Non-pigmented ciliary epithelial cell (primary cell): ENCODE measurements at regions not wholly inside any gene's neighbourhood (a gene's known extent, or its start where the extent isn't known, plus 50 kb on each side); places are given as distances from the start of the nearest gene placed in this dataset.

Experiments
- DNase-seq: peaks from one replicate; pipeline ENCODE4 v3.0.0-alpha.2; 2010; ENCODE audit warnings: low read depth

- no peak for DNase-seq
These were observed 454.1 kb downstream of the EFNA5 start for GRCh38 chr5:107216587-107216986.

GRCh38 chr5:107215611-107216010 lies 455.1 kb downstream of the EFNA5 start:
- DNase-seq: no peak

DNA sequence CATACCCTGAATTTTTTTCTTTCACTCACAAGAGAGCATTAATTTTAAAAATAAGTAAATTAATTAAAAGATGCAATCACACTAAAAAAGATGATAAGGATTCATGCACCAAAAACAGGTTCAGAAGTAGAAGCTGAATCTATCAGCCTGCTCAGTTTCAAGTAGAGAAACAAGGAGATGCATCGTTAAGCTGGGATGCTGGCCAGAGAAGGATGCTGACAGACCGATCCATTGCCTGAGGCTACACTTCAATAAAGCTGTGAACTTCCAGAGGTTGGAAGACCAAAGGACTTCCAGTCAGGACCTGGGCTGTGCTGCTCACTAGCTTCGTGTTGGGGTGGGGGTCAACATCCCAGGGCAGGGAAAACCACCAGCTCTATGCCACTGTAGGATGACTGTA lies 457.7 kb downstream of the EFNA5 start:
- DNase-seq: no peak

GRCh38 chr5:107211630-107212029 lies 459.1 kb downstream of the EFNA5 start:
- no peak for DNase-seq

- no peak for DNase-seq
These were observed 461.9 kb downstream of the EFNA5 start for GRCh38 chr5:107208867-107209266.

DNA sequence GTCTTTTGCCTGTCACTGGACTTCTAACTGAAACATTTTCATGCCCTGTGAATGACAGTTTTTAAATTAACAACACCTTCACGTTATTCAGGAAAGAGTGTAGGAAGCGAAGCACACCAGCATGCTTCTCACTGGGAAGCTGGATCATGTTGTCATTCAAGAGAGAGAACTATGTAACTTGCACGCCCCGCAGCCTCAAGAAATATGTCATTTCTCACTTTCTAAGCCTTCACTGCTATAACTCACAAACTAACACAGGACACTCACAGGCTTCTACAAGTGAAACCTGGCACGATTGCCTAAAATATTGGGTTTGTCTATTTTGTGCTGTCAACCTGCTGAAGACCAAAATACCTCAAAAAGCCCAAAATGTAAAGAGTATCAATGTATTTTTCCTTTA lies 466.3 kb downstream of the EFNA5 start:
- no peak for DNase-seq

DNA sequence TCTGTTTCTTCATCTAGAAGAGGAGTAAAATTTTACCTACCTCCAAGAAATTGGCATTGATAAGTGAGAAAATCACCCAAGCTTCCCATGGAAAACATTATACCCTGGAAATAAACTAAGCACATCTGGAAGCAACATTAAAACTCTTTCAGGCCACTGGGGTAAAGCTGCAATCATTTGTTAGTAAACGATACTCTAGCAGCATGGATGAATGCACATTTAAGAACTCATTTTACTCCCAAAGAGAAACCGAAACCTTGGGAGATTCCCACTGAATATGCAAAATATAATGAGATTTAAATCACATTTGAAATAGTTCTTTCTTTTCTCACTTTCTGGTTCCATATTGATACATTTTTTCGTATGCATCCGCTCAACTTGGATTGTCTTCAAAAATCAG lies 467.5 kb downstream of the EFNA5 start:
- no peak for DNase-seq

DNA sequence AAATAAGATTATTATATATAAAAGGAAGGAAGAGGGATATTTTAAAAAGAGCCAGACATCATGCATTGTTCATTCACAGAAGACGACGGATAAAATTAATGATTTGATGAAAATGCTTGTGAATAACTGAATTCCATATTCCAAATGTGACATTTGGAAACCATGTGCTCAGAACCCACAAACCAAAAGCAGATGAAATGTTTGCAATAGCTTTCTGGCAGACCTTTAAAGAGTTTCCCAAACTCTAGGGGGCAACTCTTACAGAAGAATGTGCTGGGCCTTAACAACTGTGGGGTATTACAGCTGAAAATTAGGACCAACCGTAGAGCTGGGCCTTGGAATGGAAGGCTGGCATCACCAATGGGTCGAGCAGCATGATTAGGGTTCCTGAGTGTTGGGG lies 471.0 kb downstream of the EFNA5 start:
- no peak for DNase-seq

- DNase-seq: no peak
These were observed 474.2 kb downstream of the EFNA5 start for GRCh38 chr5:107196500-107197059.

GRCh38 chr5:107195890-107196395 lies 474.8 kb downstream of the EFNA5 start:
- DNase-seq: no peak

DNA sequence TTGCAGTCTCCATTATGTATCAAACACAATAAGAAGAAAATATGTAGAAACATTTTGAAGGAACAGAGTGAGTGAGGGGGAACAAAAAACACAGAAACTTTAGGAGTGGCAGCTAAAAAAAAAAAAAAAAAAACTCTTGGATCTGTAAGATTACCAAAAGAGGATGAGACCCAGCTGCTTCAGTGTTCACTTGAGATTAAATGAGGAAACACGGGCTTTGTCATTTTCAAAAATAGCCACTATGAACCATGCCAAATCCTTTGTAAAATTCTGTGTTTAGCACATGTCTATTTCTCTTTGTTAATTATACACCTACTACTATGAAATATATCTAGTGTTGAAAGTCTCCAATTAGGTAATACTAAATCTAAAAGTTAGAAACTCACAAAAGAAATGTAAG lies 485.9 kb downstream of the EFNA5 start:
- no peak for DNase-seq

DNA sequence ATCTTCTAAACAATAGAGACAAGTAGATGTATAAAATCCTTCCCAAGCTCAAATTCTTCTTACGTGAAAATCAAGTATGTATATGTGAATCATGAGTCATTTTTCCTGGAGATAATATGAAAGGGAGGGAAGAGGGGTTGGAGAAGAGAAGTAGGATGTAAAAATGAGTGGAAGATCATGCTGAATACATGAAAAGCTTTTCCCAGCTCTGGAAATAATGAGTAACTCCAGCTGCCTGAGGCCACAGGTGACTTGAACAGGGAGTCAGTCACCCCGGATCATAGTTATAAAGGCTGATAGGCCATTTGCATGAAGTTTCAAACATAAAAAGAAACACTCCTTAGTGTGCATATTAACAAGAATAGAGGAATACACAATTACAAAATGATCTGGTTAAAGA lies 486.7 kb downstream of the EFNA5 start:
- DNase-seq: no peak

DNA sequence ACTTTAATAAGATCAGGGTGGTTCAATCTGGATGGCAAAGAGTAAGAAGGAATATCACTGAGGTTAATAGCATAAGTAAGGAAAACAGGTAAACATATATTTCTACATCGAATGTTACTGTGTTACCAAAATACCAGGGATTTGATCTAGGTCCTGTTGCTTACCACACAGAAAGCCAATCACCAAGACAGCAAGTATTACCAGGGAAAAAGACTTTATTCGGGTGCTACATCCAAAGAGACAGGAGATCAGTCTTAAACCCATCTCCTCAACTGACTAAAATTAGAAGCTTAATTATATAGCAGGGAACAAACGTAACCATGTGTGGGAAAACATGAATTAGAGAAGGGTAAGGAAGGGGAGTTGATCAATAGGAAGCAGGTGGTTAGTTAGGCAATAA lies 500.1 kb downstream of the EFNA5 start:
- no peak for DNase-seq

GRCh38 chr5:107169867-107170266 lies 500.9 kb downstream of the EFNA5 start:
- DNase-seq: no peak

DNA sequence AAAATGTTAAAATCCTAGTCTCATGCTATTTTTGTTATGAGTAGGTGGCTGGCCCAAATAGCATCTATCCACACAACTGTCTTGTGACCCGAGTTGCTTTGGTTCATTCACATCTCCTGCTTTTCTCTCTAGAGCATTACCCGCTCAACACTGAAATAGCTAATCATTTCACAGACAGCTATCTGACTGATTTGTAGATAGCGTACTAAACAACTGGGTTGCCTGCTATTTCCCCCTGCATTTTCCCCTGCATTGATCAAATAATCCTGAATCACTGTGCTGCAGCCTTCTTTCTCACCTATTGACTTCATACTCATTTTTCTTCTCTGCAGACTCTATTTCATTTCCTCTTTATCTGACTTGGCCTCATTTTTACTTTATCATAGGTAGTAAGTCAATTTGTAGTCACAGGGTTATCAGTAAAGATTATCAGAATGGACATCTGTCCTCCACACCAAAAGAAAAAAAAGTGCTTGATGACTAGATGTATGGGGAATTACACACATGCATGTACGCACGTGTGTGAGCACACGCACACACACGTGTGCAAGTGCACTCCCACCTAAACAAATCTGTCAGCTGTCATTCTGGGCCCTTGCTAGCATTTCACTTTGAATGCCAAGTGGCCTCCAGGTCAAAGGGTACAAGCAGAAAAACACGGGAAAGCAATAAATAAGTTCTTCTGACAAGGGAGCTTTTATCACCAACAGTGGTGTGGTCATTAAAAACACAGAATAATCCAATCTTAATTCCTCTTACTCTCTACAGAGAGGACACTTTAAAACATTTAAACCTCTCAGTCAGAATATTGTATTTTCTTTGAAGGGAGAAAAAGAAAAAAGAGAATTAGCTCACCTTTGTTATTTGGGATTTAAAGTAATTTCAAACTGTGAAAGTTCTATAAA lies 501.6 kb downstream of the EFNA5 start:
- no peak for DNase-seq

DNA sequence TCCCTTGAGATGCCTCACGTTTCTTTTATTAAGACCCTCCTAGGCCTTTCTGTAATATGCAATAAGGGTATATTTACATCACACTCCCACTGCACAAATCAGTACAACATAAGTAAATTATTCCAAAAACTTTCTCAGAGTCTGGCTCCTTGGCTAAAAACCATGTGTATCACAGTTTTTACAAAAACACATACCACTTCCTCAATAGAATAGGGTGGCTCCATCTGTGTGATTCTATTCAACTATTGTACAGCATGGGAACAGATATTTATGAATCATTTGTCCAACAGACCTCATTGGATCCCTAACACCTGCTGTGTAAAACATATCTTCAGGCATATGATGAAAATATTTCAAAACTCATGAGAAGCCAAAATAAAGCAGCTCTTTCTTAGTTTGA lies 502.7 kb downstream of the EFNA5 start:
- no peak for DNase-seq

- DNase-seq: no peak
These were observed 505.4 kb downstream of the EFNA5 start for GRCh38 chr5:107165296-107165695.

GRCh38 chr5:107157809-107158208 lies 512.9 kb downstream of the EFNA5 start:
- DNase-seq: no peak

- DNase-seq: no peak
These were observed 515.0 kb downstream of the EFNA5 start for GRCh38 chr5:107155707-107156106.

DNA sequence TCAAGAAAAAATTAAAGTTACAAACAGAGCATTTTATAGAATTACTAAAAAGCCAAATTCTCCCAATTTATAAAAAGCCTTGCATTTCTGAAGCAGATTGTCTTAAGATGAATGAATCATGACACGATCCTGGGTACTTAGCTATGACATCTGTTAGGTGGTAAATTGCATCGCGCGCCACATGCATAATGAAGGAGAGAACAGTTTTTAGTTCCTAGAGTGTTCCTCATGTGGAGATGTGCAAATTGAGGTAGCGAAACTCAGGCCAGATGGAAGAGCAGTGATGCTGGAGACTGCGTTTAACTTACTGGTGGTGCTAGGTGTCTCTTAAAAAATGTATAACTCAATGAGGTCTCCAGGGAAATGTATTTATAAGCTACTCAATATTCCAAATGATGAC lies 516.1 kb downstream of the EFNA5 start:
- DNase-seq: no peak

DNA sequence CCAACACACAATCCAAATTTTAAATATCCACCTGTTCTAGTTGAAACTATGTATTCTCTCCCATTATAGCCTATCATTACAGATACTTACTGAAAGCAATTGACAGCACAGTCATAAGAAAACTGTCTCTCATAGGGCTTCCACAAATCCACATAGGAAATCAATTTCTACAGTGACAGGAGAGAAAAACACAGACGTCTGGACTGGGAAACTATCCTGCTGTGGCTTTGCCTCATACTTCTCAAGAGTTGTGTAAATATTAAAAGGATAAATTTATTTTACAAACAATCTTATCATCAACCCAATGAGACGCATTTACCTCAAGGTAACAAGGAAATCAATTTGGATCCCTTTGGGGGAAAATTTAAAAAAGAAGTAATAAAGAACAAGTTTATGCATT lies 517.5 kb downstream of the EFNA5 start:
- no peak for DNase-seq

DNA sequence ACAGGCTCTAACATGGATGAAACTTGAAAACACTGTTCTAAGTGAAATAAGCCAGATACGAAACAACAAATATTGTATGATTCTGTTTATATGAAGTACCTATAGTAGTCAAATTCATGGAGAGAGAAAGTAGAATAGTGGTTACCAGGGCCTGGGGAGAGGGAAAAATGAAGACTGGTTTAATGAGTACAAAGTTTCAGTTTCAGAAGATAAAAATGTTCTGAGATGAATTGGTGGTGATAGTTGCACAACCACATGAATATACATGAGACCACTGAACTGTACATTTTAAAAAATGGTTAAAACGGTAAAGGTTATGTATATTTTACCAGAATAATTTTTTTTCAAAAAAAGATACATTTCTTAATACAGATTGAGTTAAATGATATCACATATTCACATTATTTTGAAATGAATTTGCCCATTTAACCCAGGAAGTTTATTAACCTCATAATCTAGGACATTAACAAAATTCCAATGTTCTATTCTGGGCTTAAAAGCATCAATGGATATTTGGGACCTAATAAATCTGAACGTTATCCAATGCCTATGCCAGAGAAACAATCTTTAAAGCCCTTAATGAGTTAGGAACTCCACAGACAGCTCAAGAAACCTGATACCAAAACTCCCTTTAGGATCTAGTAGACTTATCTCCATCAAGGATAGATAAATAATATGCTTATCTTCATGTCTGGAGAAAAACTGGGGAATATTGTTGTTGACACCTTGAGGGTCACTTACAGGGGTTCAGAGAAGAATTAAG lies 521.3 kb downstream of the EFNA5 start:
- DNase-seq: no peak

DNA sequence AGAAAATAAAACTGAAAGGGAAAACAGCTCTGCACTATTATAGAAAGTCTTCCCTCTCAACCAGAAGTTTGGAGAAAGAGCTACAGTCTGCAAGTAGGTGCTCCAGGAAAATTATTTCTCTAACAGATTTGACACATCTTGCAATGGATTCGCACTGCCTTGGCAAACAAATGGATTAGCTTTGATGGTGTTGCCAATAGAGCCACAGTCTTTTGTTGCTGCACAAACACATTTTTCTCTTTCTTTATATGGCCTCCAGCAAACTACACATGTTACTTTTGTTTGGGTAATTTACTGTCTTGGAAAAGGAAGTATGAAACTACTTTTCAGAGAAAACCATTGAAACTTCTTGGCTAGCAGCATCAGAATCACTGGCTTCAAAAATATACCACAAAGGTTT lies 523.1 kb downstream of the EFNA5 start:
- DNase-seq: no peak
